ENCODE measurements at regions not wholly inside any gene's neighbourhood (a gene's known extent, or its start where the extent isn't known, plus 50 kb on each side); places are given as distances from the start of the nearest gene placed in this dataset.

DNA sequence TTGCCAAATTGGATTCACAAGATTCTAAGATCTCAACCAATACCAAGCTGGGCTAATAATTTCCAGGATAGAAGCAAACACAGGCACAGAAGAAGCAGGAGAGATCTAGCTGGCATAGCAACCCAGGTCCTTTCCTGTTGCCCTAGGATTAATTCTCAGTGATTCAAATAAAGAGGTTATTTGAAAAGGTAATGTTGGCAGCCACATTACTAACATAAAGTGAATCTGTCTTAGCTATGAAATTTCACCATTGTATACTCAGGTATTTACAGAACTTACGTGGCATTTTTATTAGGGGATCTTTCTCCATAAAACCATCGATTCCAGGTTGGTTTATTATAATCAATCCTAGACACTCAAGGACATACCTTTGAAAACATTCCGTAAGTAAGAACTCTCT, 379.3 kb upstream of the POM121L12 start:
- Histone ChIP-seq H3K4me1 (ENCODE audit: control insufficient read depth in 1 of 2, extremely low read depth in 1 of 2, insufficient read depth in 2 of 2, low read length in 2 of 2) (no peaks in the 10 kb centered on the region), H3K27me3 (replicated peaks in 1 of 2; ENCODE audit: control insufficient read depth in 2 of 2, extremely low read depth in 1 of 2, insufficient read depth in 2 of 2, low read length in 1 of 2) (no peaks in the 10 kb centered on the region), H3K27ac (ENCODE audit: low read length) (no peak overlapping the region), H3K36me3 (ENCODE audit: control insufficient read depth in 2 of 2, extremely low read depth in 1 of 2, insufficient read depth in 1 of 2, low read length in 1 of 2) (no peaks in the 10 kb centered on the region), H3K9me3 (no peaks in the 10 kb centered on the region), H3K4me3 (ENCODE audit: control insufficient read depth in 1 of 2, extremely low read depth in 1 of 2, low read length in 1 of 2) (no peak overlapping the region)
- Mint-ChIP-seq H3K4me1 (no peaks in the 10 kb centered on the region), H3K27me3 (no peaks in the 10 kb centered on the region), H3K36me3 (no peaks in the 10 kb centered on the region), H3K9me3 (peaks cover 9 to 36% (median 14%) of the 10 kb centered on the region in 3 donors), H3K27ac (no peak overlapping the region), H3K4me3 (no peak overlapping the region)
- ATAC-seq (replicated peaks in 1 of 4) (no peak), DNase-seq (no peak)
- POLR2A ChIA-PET: no interaction called here
- WGBS (ENCODE audit: insufficient coverage): no CpG with 5 or more reads among the region's 3 CpGs
- CTCF ChIA-PET: no interaction called here

DNA sequence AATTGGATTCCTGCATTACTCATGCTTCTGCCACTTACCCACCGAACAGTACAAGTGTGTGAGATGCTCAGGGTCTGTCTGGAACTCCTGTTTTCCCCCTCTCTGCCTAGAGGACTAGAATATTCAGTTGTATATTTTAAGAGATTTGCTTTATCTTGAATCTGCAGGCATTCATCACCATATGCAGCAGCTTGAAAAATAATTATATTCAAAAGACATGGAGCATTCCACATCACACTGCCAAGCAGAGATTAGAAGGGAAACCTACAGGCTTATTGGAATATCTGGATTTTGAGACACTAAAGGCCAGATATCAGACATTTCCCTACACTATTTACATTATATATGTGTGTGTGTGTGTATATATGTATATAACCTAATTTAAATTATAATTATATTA, 382.8 kb upstream of the POM121L12 start:
- ChIA-PET POLR2A (no interaction called here), CTCF (no interaction called here)
- H3K4me3 ChIP-seq (ENCODE audit: control insufficient read depth in 1 of 2, extremely low read depth in 1 of 2, low read length in 1 of 2): no peak overlapping the region
- no peaks in the 10 kb centered on the region for H3K36me3 ChIP-seq (ENCODE audit: control insufficient read depth in 2 of 2, extremely low read depth in 1 of 2, insufficient read depth in 1 of 2, low read length in 1 of 2)
- DNase-seq (no peak), ATAC-seq (replicated peaks in 1 of 4) (no peak)
- Mint-ChIP-seq H3K4me3 (no peak overlapping the region), H3K9me3 (peaks cover 8 to 42% (median 14%) of the 10 kb centered on the region in 3 donors), H3K36me3 (no peaks in the 10 kb centered on the region), H3K27ac (no peak overlapping the region), H3K27me3 (no peaks in the 10 kb centered on the region), H3K4me1 (no peaks in the 10 kb centered on the region)
- no CpG with 5 or more reads among the region's 1 CpG for WGBS (ENCODE audit: insufficient coverage)
- H3K27me3 ChIP-seq (replicated peaks in 1 of 2; ENCODE audit: control insufficient read depth in 2 of 2, extremely low read depth in 1 of 2, insufficient read depth in 2 of 2, low read length in 1 of 2): no peaks in the 10 kb centered on the region
- no peak overlapping the region for H3K27ac ChIP-seq (ENCODE audit: low read length)
- no peaks in the 10 kb centered on the region for H3K4me1 ChIP-seq (ENCODE audit: control insufficient read depth in 1 of 2, extremely low read depth in 1 of 2, insufficient read depth in 2 of 2, low read length in 2 of 2)
- no peaks in the 10 kb centered on the region for H3K9me3 ChIP-seq

DNA sequence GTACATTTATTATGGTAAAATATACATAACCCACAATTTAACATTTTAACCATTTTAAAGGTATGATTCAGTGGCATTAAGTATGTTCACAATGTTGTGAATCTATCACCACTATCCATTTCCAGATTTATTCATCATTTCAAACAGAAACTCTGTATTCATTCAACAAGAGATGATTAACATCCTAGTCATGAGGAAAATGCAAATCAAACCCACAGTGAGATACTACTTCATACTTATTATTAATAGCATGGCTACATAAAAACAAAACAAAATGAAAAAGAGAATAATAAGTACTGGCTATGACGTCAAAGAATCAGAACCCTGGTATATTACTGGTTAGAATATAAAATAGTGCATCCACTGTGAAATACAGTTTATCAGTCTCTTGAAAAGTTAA, 386.6 kb upstream of the POM121L12 start:
- no peaks in the 10 kb centered on the region for H3K4me1 ChIP-seq (ENCODE audit: control insufficient read depth in 1 of 2, extremely low read depth in 1 of 2, insufficient read depth in 2 of 2, low read length in 2 of 2)

GRCh38 chr7:52647046-52647445, 388.4 kb upstream of the POM121L12 start:
- no peak overlapping the region for H3K27ac Mint-ChIP-seq
- H3K9me3 Mint-ChIP-seq: peaks cover 8 to 35% (median 10%) of the 10 kb centered on the region in 3 donors
- Histone ChIP-seq H3K4me1 (ENCODE audit: control insufficient read depth in 1 of 2, extremely low read depth in 1 of 2, insufficient read depth in 2 of 2, low read length in 2 of 2) (no peaks in the 10 kb centered on the region), H3K27ac (ENCODE audit: low read length) (no peak overlapping the region), H3K4me3 (ENCODE audit: control insufficient read depth in 1 of 2, extremely low read depth in 1 of 2, low read length in 1 of 2) (no peak overlapping the region), H3K36me3 (ENCODE audit: control insufficient read depth in 2 of 2, extremely low read depth in 1 of 2, insufficient read depth in 1 of 2, low read length in 1 of 2) (no peaks in the 10 kb centered on the region), H3K9me3 (no peaks in the 10 kb centered on the region), H3K27me3 (replicated peaks in 1 of 2; ENCODE audit: control insufficient read depth in 2 of 2, extremely low read depth in 1 of 2, insufficient read depth in 2 of 2, low read length in 1 of 2) (no peaks in the 10 kb centered on the region)
- WGBS (ENCODE audit: insufficient coverage): no CpG with 5 or more reads among the region's 1 CpG
- DNase-seq (no peak), ATAC-seq (replicated peaks in 1 of 4) (no peak)
- no peaks in the 10 kb centered on the region for H3K36me3 Mint-ChIP-seq
- H3K4me1 Mint-ChIP-seq: no peaks in the 10 kb centered on the region
- H3K27me3 Mint-ChIP-seq: no peaks in the 10 kb centered on the region
- no peak overlapping the region for H3K4me3 Mint-ChIP-seq
- ChIA-PET POLR2A (no interaction called here), CTCF (no interaction called here)

More for the DNA sequence above, 386.6 kb upstream of the POM121L12 start:
- no CpG with 5 or more reads among the region's 1 CpG for WGBS (ENCODE audit: insufficient coverage)
- H3K9me3 Mint-ChIP-seq: peaks cover 8 to 43% (median 15%) of the 10 kb centered on the region in 3 donors
- DNase-seq: no peak
- ChIA-PET CTCF (no interaction called here), POLR2A (no interaction called here)
- H3K27ac ChIP-seq (ENCODE audit: low read length): no peak overlapping the region
- H3K4me3 Mint-ChIP-seq: no peak overlapping the region
- H3K4me3 ChIP-seq (ENCODE audit: control insufficient read depth in 1 of 2, extremely low read depth in 1 of 2, low read length in 1 of 2): no peak overlapping the region
- no peak for ATAC-seq (replicated peaks in 1 of 4)
- no peaks in the 10 kb centered on the region for H3K36me3 ChIP-seq (ENCODE audit: control insufficient read depth in 2 of 2, extremely low read depth in 1 of 2, insufficient read depth in 1 of 2, low read length in 1 of 2)
- H3K36me3 Mint-ChIP-seq: no peaks in the 10 kb centered on the region
- no peaks in the 10 kb centered on the region for H3K9me3 ChIP-seq
- H3K27me3 ChIP-seq (replicated peaks in 1 of 2; ENCODE audit: control insufficient read depth in 2 of 2, extremely low read depth in 1 of 2, insufficient read depth in 2 of 2, low read length in 1 of 2): no peaks in the 10 kb centered on the region
- H3K4me1 Mint-ChIP-seq: no peaks in the 10 kb centered on the region
- H3K27ac Mint-ChIP-seq: no peak overlapping the region
- H3K27me3 Mint-ChIP-seq: no peaks in the 10 kb centered on the region

- DNase-seq (no peak), ATAC-seq (replicated peaks in 1 of 4) (no peak)
- H3K4me1 ChIP-seq (ENCODE audit: control insufficient read depth in 1 of 2, extremely low read depth in 1 of 2, insufficient read depth in 2 of 2, low read length in 2 of 2): no peaks in the 10 kb centered on the region
- Mint-ChIP-seq H3K27ac (no peak overlapping the region), H3K9me3 (peaks cover 12 to 23% (median 21%) of the 10 kb centered on the region in 3 donors), H3K4me1 (no peaks in the 10 kb centered on the region), H3K36me3 (no peaks in the 10 kb centered on the region), H3K27me3 (no peaks in the 10 kb centered on the region), H3K4me3 (no peak overlapping the region)
- ChIA-PET POLR2A (no interaction called here), CTCF (no interaction called here)
- no peaks in the 10 kb centered on the region for H3K27me3 ChIP-seq (replicated peaks in 1 of 2; ENCODE audit: control insufficient read depth in 2 of 2, extremely low read depth in 1 of 2, insufficient read depth in 2 of 2, low read length in 1 of 2)
- 61% methylated on average over 4 of the region's 4 CpGs for WGBS (ENCODE audit: insufficient coverage)
- H3K9me3 ChIP-seq: no peaks in the 10 kb centered on the region
- H3K27ac ChIP-seq (ENCODE audit: low read length): no peak overlapping the region
- H3K4me3 ChIP-seq (ENCODE audit: control insufficient read depth in 1 of 2, extremely low read depth in 1 of 2, low read length in 1 of 2): no peak overlapping the region
- no peaks in the 10 kb centered on the region for H3K36me3 ChIP-seq (ENCODE audit: control insufficient read depth in 2 of 2, extremely low read depth in 1 of 2, insufficient read depth in 1 of 2, low read length in 1 of 2)
These were observed 395.5 kb upstream of the POM121L12 start for GRCh38 chr7:52639981-52640380.

DNA sequence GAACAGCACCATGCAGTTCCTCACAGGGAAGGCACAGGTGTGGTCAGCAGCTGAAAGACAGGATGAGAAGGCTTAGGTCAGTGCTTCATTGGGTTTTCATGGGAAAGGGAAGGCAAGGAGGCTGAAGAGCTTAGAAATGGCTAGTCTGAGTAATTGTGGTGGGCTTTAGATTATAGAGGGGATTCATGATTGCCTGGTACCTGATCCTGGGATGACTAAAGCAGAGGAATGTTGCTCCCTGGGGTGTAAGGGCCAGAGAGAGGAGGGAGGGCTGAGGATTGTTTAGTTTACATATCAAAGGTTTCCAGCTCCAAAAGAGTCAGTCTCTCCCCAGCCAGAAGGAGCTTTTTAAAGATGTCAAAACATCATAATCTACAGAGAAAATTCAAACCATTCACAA, 396.3 kb upstream of the POM121L12 start:
- H3K36me3 ChIP-seq (ENCODE audit: control insufficient read depth in 2 of 2, extremely low read depth in 1 of 2, insufficient read depth in 1 of 2, low read length in 1 of 2): no peaks in the 10 kb centered on the region
- no peak overlapping the region for H3K27ac ChIP-seq (ENCODE audit: low read length)
- CTCF ChIA-PET: no interaction called here
- no peaks in the 10 kb centered on the region for H3K4me1 ChIP-seq (ENCODE audit: control insufficient read depth in 1 of 2, extremely low read depth in 1 of 2, insufficient read depth in 2 of 2, low read length in 2 of 2)
- no peaks in the 10 kb centered on the region for H3K9me3 ChIP-seq
- Mint-ChIP-seq H3K9me3 (peaks cover 12 to 30% (median 26%) of the 10 kb centered on the region in 3 donors), H3K27me3 (no peaks in the 10 kb centered on the region), H3K4me1 (no peaks in the 10 kb centered on the region), H3K27ac (no peak overlapping the region), H3K4me3 (no peak overlapping the region), H3K36me3 (no peaks in the 10 kb centered on the region)
- POLR2A ChIA-PET: no interaction called here
- H3K4me3 ChIP-seq (ENCODE audit: control insufficient read depth in 1 of 2, extremely low read depth in 1 of 2, low read length in 1 of 2): no peak overlapping the region
- DNase-seq (no peak), ATAC-seq (replicated peaks in 1 of 4) (no peak)
- H3K27me3 ChIP-seq (replicated peaks in 1 of 2; ENCODE audit: control insufficient read depth in 2 of 2, extremely low read depth in 1 of 2, insufficient read depth in 2 of 2, low read length in 1 of 2): no peaks in the 10 kb centered on the region

GRCh38 chr7:52635021-52635420, 400.4 kb upstream of the POM121L12 start:
- CTCF ChIA-PET: no interaction called here
- Histone ChIP-seq H3K27me3 (replicated peaks in 1 of 2; ENCODE audit: control insufficient read depth in 2 of 2, extremely low read depth in 1 of 2, insufficient read depth in 2 of 2, low read length in 1 of 2) (no peaks in the 10 kb centered on the region), H3K9me3 (no peaks in the 10 kb centered on the region), H3K36me3 (ENCODE audit: control insufficient read depth in 2 of 2, extremely low read depth in 1 of 2, insufficient read depth in 1 of 2, low read length in 1 of 2) (no peaks in the 10 kb centered on the region), H3K4me3 (ENCODE audit: control insufficient read depth in 1 of 2, extremely low read depth in 1 of 2, low read length in 1 of 2) (no peak overlapping the region), H3K27ac (ENCODE audit: low read length) (no peak overlapping the region), H3K4me1 (ENCODE audit: control insufficient read depth in 1 of 2, extremely low read depth in 1 of 2, insufficient read depth in 2 of 2, low read length in 2 of 2) (no peaks in the 10 kb centered on the region)
- POLR2A ChIA-PET: no interaction called here
- no peak overlapping the region for H3K4me3 Mint-ChIP-seq
- ATAC-seq (replicated peaks in 1 of 4): no peak
- no peak overlapping the region for H3K27ac Mint-ChIP-seq
- H3K36me3 Mint-ChIP-seq: no peaks in the 10 kb centered on the region
- H3K27me3 Mint-ChIP-seq: no peaks in the 10 kb centered on the region
- H3K9me3 Mint-ChIP-seq: peaks cover 12 to 44% (median 34%) of the 10 kb centered on the region in 3 donors
- DNase-seq: no peak
- no peaks in the 10 kb centered on the region for H3K4me1 Mint-ChIP-seq
- WGBS (ENCODE audit: insufficient coverage): 100% methylated on average over 1 of the region's 3 CpGs
